GM21423 (cell line): ENCODE measurements at regions not wholly inside any gene's neighbourhood (a gene's known extent, or its start where the extent isn't known, plus 50 kb on each side); places are given as distances from the start of the nearest gene placed in this dataset.

ENCODE experiments used
- ATAC-seq: cut with Tn5 transposase; IDR thresholded peaks from one replicate; pipeline ENCODE4 v1.9.1; 2021; ENCODE audit warnings: mild to moderate bottlenecking, moderate library complexity; ENCODE audit not compliant: unreplicated experiment

DNA sequence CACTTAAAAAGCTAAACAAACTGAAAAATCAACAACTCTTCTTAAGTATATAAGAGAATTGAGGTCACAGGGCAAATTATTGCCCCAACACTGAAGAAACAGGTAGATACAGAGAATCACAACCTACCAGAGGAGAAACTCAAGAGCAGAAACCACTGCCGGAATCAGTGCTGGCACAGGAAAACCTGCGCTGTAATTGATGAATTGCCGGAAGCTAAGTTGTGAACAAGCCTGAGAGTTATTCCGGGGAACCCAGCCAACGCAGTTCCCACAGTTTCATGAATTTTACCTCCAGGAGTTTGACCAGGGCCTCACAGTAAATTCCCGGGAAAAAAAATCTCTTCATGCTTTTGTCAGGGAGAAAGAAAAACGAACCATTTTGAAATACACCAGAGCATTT lies 657.1 kb upstream of the BRINP3 start:
- no peak for ATAC-seq

DNA sequence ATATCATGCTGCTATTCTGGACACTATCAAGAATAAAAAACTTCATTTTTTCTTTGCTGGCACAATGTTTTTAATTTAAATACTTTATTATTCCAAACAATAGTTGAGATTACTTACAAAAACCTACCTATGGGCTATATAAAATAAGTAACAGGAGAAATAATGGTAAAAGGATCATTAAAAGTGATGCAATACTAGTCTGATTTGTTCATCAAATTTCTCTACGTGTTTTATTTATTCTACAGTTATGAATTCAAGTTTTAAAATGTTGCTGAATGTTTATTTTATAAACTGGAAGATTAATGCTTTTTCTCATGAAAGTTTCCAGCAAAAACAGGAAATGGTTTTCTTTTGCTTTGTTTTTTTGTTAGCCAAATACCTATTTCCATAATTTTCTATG lies 662.4 kb upstream of the BRINP3 start:
- no peak for ATAC-seq

DNA sequence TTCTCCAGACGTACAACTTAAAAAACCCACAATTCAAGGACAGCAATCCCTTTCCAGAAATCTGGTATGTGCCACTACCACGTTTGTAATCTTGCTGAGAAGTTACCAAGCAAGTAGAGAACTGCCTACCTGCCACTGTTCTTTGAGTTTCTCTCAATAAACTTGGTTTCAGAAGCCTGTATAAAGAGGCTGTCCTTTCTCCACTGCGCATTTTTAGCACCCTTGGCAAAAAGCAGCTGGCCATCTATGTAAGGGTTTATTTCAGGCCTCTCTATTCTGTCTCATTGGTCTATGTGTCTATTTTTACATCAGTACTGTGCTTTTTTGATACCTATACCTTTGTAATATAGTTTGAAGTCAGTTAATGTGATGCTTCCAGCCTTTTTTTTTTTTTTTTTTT lies 665.1 kb upstream of the BRINP3 start:
- no peak for ATAC-seq

- ATAC-seq = no peak
Measured at GRCh38 chr1:191145834-191146233, 668.2 kb upstream of the BRINP3 start.

GRCh38 chr1:191151321-191151807 lies 673.7 kb upstream of the BRINP3 start:
- ATAC-seq = no peak

DNA sequence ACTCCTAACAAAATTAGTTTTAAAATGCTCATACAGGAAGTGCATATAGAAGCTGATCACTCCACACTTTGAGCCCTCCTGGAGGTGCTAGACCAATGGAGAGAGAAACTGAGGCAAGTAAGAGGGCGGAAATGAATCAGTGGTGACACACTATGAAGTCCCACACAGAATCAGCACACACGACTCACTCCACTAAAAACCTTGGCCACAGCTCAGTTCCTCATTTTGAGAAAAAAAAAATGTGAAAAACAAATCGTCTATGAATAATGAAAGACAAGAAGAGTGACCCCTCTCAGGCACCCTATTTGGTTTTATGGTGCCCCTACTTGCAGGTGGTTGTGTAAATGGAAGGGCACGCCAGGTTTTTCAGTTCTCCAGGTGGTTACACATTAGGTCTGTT lies 675.1 kb upstream of the BRINP3 start:
- ATAC-seq = no peak

DNA sequence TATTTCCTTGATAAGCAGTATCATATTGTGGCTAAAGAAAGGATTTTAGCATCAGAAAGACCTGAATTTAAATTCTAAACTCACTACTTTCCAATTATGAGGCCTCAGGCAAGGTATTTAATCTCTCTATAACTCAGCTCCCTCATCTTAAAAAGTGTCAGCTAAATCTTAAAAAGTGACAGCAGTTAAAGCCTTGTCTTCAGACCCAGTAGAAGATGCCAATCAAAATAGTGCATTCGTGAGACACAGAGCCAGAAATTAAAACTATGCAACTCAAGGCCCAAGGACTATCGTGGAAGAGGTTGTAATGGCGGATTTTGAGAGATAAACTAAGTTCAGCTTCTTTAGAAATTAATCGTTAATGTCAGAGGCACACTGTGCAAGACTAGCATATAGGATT lies 677.5 kb upstream of the BRINP3 start:
- ATAC-seq = no peak

DNA sequence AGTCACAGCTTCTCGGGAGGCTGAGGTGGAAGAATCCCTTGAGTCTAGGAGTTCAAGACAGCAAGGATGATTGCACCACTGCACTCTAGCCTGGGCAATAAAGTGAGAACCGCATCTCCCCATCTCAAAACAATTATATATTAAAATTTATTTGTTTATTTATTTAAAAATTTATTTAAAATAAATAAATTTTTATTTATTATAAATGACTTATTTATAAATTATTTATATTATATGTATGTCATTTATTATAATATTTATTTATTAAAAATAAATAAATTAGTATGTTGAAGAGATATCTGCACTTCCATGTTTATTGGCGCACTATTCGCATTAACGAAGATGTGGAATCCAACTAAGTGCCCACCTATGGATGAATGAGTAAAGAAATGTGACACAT lies 683.2 kb upstream of the BRINP3 start:
- no peak for ATAC-seq

DNA sequence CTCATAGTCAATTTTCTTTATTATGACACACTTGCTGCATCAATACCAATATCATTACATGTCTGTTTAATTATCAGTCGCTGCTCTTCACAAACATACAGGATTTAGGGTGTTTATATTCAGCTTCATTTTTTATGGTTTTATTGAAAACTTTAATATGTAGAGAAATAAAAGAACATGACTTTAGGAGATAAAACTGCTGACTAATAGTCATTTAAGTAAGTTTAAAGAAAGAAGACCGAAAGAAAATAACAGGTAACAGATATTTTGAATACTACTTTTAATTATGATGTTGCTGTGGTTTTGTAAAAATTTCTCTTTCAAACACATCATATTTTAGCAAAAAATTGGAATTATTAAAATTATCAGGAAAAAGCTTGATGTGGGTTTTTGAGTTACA lies 685.1 kb upstream of the BRINP3 start:
- ATAC-seq = no peak

- no peak for ATAC-seq
Measured at GRCh38 chr1:191163621-191164020, 686.0 kb upstream of the BRINP3 start.

DNA sequence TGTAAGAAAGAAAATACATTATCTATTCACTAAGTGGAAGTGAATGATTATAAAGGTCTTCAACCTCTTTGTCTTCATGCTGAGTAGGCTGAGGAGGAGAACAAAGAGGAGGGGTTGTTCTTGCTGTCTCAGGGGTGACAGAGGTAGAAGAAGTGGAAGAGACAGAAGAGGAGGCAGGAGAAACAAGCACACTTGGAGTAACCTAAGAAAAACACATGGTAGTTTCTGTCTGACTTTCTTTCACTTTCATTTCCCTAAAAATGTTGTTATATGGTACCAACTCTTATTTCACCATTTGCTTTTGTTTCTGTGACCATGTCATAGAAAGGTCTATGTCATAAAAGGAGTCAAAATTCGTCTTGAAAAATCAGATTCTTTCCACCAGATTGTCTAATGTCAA lies 696.6 kb upstream of the BRINP3 start:
- ATAC-seq = peak; percentile 96

DNA sequence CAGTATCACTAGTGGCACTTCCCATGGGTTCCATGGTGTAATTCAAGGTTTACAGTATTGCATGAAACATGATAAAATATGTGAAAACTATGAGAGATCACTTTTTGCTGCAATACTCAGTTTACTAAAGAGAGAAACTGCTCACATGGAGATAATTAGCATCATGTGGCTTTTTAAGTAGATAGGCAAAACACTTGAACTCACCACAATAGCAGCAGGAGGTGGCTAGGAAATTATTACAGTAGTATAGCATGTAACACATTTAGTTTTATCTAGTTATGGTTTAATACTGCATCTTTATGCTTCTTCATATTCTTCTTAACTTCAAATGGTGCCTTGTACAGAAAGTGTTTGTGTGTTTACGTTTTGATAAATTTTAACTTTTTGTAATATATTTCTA lies 698.5 kb upstream of the BRINP3 start:
- no peak for ATAC-seq

GRCh38 chr1:191206513-191207207 lies 729.0 kb upstream of the BRINP3 start:
- ATAC-seq = peak; percentile 49

- no peak for ATAC-seq
Measured at GRCh38 chr1:191222206-191222605, 744.5 kb upstream of the BRINP3 start.

DNA sequence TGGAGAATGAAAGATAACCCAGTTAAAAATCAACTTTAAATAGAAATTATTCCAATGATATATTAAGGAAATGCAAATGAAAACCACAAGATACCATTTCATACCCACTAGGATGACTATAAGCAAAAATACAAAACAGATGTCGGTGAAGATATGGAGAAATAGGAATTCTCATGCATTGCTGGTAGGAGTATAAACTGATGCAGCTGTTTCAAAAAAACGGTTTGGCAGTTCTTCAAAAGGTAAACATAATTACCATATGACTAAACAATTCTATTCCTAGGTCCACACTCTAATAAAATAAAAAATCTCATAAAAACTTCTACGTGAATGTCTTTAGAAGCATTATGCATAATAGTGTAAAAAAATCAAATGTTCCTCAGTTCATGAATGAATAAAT lies 763.3 kb upstream of the BRINP3 start:
- ATAC-seq = no peak

GRCh38 chr1:191255354-191256054 lies 777.8 kb upstream of the BRINP3 start:
- peak; percentile 84 for ATAC-seq

GRCh38 chr1:191256917-191257316 lies 779.3 kb upstream of the BRINP3 start:
- no peak for ATAC-seq

DNA sequence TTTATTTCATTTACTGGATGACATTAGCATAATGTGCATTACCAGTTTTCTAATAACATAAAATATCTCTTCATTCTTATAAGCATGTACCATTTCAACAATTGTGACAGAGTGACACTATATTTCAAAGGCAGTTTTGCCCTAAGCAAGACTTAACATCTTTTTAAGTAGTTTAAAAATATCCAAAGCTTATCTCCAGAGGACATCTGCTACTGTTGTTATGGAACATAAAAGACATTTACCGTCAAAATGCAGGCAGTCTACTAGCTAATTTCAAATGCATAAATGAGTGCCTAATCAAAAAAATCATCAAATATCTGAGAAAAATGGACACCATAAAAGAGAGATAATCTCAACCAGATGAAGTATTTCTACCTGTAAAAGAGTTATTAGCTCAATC lies 782.4 kb upstream of the BRINP3 start:
- no peak for ATAC-seq

DNA sequence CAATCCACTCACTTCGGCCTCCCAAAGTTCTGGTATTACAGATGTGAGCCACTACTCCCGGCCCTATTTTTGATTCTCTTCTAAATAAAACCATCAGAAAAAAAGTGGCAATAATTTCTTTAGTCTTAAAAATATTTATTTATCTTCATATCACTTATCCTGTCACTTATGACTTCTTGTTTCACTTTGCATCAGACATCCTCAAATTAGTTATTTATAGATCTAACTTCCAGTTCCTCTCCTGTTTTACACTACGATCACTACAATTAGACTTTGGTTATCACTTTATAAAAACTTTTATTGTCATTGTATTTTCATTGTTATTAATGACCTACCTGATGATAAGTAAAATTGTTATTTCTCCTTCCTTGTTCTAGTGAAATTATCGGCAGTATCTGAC lies 783.4 kb upstream of the BRINP3 start:
- ATAC-seq = no peak

- ATAC-seq = no peak
Measured at GRCh38 chr1:191279266-191279800, 801.7 kb upstream of the BRINP3 start.

GRCh38 chr1:191284175-191284574 lies 806.5 kb upstream of the BRINP3 start:
- no peak for ATAC-seq

- no peak for ATAC-seq
Measured at GRCh38 chr1:191290441-191290840, 812.8 kb upstream of the BRINP3 start.
